DMS153 treated with DMSO at 0.1 percent for 48 hours (cell line): ENCODE measurements at regions not wholly inside any gene's neighbourhood (a gene's known extent, or its start where the extent isn't known, plus 50 kb on each side); places are given as distances from the start of the nearest gene placed in this dataset.
"Not testable (repeated sequence)": the region's sequence is repeated elsewhere in the genome, so short reads cannot be mapped to it uniquely, and the experiment has no call there.

Experiments used
- DNase-seq: peaks from one replicate; lab custom pipeline; 2025; ENCODE audit not compliant: unreplicated experiment; lab: John Stamatoyannopoulos, UW

DNA sequence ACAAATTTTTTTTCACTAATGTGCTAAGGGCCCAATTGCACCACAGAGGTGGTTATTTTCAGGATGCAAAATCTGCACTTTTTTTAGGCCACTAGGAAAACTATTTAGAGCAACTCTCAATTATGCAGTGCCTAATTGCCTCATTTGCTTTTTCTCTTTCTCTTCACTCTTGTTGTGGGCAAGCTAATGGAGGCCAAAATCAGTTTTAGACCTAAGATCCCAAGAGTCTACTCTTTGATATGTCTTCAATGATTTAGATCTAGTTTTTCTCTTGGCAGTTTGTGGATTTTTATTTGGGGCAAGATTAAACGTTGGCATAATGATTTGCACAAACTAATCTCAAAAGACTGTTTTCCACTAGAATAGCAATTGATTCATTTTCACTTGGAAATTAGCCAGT lies 1996.9 kb downstream of the LRRC4C start:
- no peak for DNase-seq

GRCh38 chr11:39461066-39461465 lies 1998.4 kb downstream of the LRRC4C start:
- DNase-seq, result no peak

DNA sequence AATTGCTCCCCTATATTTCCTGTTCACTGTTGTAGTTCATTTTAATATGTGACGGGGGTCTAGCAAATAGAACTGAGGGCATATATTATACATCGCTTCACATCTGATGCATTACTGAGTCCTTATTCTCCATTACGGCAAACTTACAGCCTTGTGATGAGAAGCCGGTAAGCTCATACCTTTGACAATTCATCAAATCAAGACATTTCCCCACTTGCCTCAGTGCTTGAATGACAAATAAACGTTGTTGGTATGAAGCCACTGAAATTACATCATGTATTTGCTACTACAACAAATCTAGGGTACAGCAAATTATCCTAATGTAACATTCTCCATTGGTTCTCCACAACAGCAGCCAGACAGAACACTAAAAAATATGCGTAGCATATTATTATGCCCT lies 1999.8 kb downstream of the LRRC4C start:
- DNase-seq, result no peak

- DNase-seq, result no peak
These were observed 2001.0 kb downstream of the LRRC4C start for GRCh38 chr11:39458481-39458880.

GRCh38 chr11:39443424-39444022 lies 2015.9 kb downstream of the LRRC4C start:
- DNase-seq, result no peak

GRCh38 chr11:39442177-39442576 lies 2017.3 kb downstream of the LRRC4C start:
- no peak for DNase-seq

DNA sequence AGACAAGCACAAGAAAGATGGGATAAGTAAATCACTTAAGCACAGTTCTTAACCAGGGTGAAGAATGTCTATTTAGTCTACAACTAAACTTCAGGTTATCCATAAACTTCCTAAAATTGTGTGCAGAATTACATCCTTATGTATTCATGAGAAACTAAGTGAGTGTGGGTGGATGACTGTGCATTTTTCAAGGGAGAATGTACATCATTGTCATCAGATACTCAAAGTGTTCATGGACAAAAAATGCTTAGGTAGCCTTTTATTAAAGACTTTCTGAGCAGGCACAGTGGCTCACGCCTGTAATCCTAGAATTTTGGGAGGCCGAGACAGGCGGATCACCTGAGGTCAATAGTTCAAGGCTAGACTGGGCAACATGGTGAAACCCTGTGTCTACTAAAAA lies 2023.8 kb downstream of the LRRC4C start:
- DNase-seq, result no peak

- DNase-seq, result no peak
These were observed 2025.0 kb downstream of the LRRC4C start for GRCh38 chr11:39434466-39434865.

DNA sequence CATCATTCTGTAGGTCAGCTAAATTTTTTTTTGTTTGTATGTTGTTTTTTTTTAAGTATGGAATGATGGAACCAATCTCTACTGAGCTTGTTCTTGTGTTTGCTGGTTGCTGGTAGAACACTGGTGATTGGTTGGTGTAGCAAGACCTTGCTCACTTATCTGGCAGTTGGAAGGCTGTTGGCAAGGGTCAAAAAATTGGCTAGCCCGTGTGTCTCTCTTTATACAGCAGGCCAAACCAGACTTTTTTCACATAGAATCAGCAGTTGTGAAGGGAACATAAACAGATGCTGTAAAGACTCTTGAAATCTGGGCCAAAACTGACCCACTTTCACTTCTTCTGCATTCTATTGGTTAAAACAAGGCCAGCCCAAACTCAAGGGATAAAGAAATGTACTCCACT lies 2026.5 kb downstream of the LRRC4C start:
- no peak for DNase-seq

DNA sequence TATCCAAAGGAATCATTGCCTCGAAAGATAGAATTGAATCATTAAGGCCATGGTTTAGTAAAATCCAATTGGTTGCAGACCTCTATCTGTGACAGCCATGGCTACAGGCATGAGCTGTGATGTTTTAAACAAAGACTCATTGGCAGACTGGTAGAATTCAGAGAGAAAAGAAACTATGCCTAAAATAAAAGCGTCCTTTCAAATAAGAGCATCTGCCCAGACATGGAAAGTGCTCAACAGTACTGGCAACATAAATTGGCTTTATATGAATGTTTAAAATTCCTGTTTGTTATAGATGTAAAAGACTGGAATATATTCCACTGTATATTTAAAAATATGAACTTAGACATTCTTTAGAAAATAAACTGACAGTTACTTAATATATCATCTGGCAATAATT lies 2034.2 kb downstream of the LRRC4C start:
- no peak for DNase-seq

- no peak for DNase-seq
These were observed 2047.3 kb downstream of the LRRC4C start for GRCh38 chr11:39412117-39412516.

DNA sequence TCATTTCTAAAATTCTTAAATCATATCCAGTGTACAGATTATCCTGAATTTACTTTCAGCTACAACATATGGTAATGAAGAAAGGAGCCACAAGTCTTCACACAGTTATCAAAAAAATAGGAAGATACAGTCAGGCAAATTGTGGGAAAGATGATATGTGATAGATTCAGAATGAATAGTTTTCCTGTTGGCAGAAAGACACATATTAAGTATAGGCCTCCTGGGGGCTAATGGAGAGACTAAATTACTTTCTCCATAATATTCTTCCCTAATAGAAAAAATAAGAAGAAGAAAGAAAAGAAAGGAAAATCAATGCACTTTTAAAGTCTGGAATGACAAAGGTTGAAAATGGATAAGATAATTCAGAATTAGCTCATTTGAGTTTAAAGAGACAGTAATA lies 2073.5 kb downstream of the LRRC4C start:
- no peak for DNase-seq

DNA sequence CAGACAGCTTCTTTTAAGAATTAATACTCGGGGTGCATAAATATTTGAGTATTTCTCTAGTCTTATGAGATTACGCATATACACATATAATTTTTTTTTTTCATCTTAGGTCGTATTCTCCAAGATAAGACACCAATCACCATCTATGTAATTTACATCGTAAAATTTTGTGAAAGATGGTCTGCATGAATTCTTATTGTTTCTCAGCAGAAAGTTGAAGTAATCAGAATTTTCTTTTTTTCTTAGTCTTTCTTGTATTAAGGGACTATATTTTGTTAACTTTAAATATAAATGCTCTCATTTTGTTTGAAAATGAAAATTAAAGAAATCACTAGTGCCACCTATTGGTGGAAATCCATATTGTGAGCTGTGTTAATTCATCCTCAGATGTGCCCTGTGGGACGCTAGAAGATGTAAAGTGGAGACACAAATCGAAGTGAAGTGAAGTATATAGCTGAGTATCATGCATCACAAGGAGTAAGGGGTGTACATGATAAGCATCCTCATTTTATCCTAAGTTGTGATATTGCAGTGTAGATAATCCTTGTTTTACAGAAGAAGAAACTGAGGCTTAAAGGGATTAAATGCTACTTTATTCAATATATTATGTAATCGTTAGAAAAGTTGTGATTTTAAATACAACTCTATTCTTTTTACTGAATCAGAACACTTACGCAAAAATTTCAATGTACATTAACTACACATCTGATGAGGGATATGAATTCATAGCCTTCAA lies 2084.3 kb downstream of the LRRC4C start:
- DNase-seq, result peak; percentile 10

- DNase-seq, result no peak
These were observed 2091.9 kb downstream of the LRRC4C start for GRCh38 chr11:39367534-39367933.

DNA sequence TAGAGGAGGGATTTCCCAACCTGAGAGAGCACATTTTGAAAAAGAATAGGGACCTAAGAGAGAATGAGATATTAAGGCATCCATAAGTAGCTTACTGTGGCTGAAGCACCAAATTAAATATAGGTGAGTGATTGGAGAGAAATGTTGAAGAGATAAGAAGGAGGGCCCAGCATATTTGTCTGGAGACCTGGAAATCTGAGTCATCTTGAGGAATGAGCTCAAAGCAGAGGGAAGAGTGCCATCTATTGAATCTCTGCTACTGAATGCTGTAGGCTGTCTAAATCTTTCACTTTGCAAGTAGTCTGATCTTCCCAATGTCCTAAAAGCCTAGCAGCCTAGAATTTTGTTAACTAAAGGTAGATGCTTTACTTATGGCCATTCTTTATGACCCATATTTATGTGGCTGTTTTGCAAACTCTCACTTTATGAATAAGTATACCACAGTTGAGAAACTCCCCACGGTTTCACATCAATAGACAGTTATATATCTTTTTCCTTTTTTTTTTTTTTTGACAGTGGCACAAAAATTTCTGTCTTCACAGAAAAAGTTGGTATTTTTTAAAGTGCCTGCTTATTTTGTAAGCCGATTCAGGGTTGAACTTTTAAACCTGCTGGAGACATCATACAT lies 2093.5 kb downstream of the LRRC4C start:
- no peak for DNase-seq

- DNase-seq, result no peak
These were observed 2095.9 kb downstream of the LRRC4C start for GRCh38 chr11:39363571-39363970.

GRCh38 chr11:39361557-39361956 lies 2097.9 kb downstream of the LRRC4C start:
- no peak for DNase-seq

DNA sequence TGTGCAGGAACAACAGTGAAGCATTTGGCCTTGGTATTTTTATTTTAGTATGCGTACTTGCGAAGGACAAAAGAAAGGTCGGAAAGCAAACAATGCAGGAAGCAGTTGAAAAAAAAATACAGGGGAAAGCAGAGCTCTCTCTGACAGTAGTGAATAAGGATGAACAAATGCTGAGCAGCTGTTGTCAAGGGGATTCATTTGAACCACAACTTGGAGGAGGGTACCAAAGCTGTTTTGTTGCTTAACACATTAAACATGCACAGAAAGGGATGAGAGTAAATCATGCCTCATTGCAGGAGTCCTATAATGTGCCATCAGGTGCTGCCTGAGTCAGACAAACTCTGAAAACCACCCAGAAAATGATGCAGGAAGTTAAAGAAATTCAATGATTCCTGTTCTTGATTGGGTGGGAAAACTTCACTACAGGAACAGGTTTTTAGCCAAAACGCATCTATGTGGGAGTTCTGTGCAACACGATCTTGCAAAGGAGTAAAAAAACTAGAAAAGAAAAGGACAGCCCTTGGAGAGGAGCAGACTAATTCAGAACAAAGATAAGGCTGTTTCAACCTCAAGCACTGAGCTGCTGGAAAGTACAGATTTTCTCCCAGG lies 2113.5 kb downstream of the LRRC4C start:
- DNase-seq, result no peak

GRCh38 chr11:39341461-39341860 lies 2118.0 kb downstream of the LRRC4C start:
- DNase-seq, result no peak

DNA sequence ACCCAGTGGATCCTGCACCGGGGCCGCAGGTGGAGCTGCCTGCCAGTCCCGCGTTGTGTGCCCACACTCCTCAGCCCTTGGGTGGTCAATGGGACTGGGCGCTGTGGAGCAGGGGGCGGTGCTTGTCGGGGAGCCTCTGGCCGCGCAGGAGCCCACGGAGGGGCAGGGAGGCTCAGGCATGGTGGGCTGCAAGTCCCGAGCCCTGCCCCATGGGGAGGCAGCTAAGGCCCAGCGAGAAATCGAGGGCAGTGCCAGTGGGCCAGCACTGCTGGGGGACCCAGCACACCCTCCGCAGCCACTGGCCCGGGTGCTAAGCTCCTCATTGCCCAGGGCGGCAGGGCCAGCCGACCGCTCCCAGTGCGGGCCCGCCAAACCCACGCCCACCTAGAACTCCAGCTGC lies 2126.4 kb downstream of the LRRC4C start:
- not testable (repeated sequence) for DNase-seq

DNA sequence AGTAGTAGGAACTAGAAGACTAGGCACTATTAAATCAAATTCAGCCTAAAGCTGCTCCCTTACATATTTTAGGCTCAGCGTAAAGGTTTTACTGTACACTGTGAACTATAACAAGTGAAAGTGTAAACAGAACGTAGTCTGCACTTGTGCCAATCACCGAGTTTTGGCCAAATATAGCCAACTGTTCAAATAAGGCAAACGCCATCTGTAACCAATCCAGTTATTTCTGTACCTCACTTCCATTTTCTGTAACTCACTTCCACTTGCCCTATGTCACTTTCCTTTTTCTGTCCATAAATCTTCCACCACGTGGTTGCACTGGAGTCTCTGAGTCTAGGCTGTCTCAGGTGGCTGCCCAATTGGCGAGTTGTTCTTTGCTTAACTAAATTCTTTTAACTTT lies 2132.2 kb downstream of the LRRC4C start:
- no peak for DNase-seq

GRCh38 chr11:39311888-39312287 lies 2147.6 kb downstream of the LRRC4C start:
- DNase-seq, result not testable (repeated sequence)
